Activated CD8-positive, alpha-beta T cell treated with anti-CD3 and anti-CD28 coated beads for 36 hours (primary cell): ENCODE measurements at regions not wholly inside any gene's neighbourhood (a gene's known extent, or its start where the extent isn't known, plus 50 kb on each side); places are given as distances from the start of the nearest gene placed in this dataset.

Experiments used
- ATAC-seq: fragments of 200-7000 bp; cut with Tn5 transposase; one replicate; pipeline ENCODE4 v1.10.0; 2021; ENCODE audit warnings: mild to moderate bottlenecking, moderate library complexity
- CTCF ChIA-PET: fragments of 350-600 bp; sonication (Branson Sonifier 250); formaldehyde crosslinking; loops from one replicate; lab custom pipeline; 2021; ENCODE audit warnings: antibody characterized with exemption; lab: Charles Lee
- POLR2A ChIA-PET: fragments of 350-600 bp; sonication (Branson Sonifier 250); formaldehyde crosslinking; loops from one replicate; lab custom pipeline; 2021; ENCODE audit warnings: antibody characterized with exemption; lab: Charles Lee
- DNase-seq: peaks from one replicate; pipeline ENCODE4 v3.0.0-alpha.2; 2020
- H3K27ac Mint-ChIP-seq: one replicate; pipeline ENCODE4 v1.8.0; 2021; ENCODE audit warnings: mild to moderate bottlenecking, mixed read lengths
- H3K27me3 Mint-ChIP-seq: one replicate; pipeline ENCODE4 v1.8.0; 2021; ENCODE audit warnings: mixed read lengths
- H3K36me3 Mint-ChIP-seq: one replicate; pipeline ENCODE4 v1.8.0; 2021; ENCODE audit warnings: low read depth, mixed read lengths
- H3K4me1 Mint-ChIP-seq: one replicate; pipeline ENCODE4 v1.8.0; 2021; ENCODE audit warnings: low read depth, mixed read lengths
- H3K4me3 Mint-ChIP-seq: one replicate; pipeline ENCODE4 v1.8.0; 2021; ENCODE audit warnings: mild to moderate bottlenecking, moderate library complexity, mixed read lengths
- H3K9me3 Mint-ChIP-seq: one replicate; pipeline ENCODE4 v1.8.0; 2021; ENCODE audit warnings: mixed read lengths
- CTCF ChIP-seq: fragments of 200-600 bp; IDR thresholded peaks from one replicate; pipeline ENCODE4 v1.8.0; 2022; ENCODE audit warnings: antibody characterized with exemption, mild to moderate bottlenecking
- intact Hi-C: fragments of 100-400 bp; cut with micrococcal nuclease; formaldehyde crosslinking; loops from one replicate; pipeline ENCODE4 v1.10.0; 2022

GRCh38 chr20:57882451-57883161 lies 172.8 kb upstream of the PMEPA1 start:
- Mint-ChIP-seq H3K4me3 (no peak overlapping the region), H3K27me3 (peaks cover 5% of the 10 kb centered on the region), H3K4me1 (no peaks in the 10 kb centered on the region), H3K27ac (no peak overlapping the region), H3K9me3 (no peaks in the 10 kb centered on the region), H3K36me3 (no peaks in the 10 kb centered on the region)
- POLR2A ChIA-PET, result no interaction called here
- CTCF ChIA-PET, result no interaction called here
- ATAC-seq, result no peak
- intact Hi-C loops, result no loop called here
- TF ChIP-seq CTCF, result no peak
- no peak for DNase-seq

- CTCF ChIA-PET, result no interaction called here
Measured at GRCh38 chr20:57881466-57882385, 171.9 kb upstream of the PMEPA1 start.

GRCh38 chr20:57880571-57880892 lies 170.7 kb upstream of the PMEPA1 start:
- CTCF ChIA-PET, result no interaction called here
- no peaks in the 10 kb centered on the region for H3K36me3 Mint-ChIP-seq
- H3K4me3 Mint-ChIP-seq, result no peak overlapping the region
- H3K9me3 Mint-ChIP-seq, result no peaks in the 10 kb centered on the region
- no peak for ATAC-seq
- TF ChIP-seq CTCF, result no peak
- POLR2A ChIA-PET, result no interaction called here
- intact Hi-C loops, result no loop called here
- no peak overlapping the region for H3K27ac Mint-ChIP-seq
- H3K27me3 Mint-ChIP-seq, result no peaks in the 10 kb centered on the region
- no peak for DNase-seq
- no peaks in the 10 kb centered on the region for H3K4me1 Mint-ChIP-seq

More at GRCh38 chr20:57881466-57882385, 171.9 kb upstream of the PMEPA1 start:
- Mint-ChIP-seq H3K27ac (no peak overlapping the region), H3K36me3 (no peaks in the 10 kb centered on the region), H3K9me3 (no peaks in the 10 kb centered on the region), H3K4me1 (no peaks in the 10 kb centered on the region), H3K27me3 (peaks cover 3% of the 10 kb centered on the region), H3K4me3 (no peak overlapping the region)
- POLR2A ChIA-PET, result no interaction called here
- TF ChIP-seq CTCF, result no peak
- no peak for DNase-seq
- intact Hi-C loops, result no loop called here
- ATAC-seq, result no peak

GRCh38 chr20:57879779-57880570 lies 170.2 kb upstream of the PMEPA1 start:
- no peak for TF ChIP-seq CTCF
- CTCF ChIA-PET, result no interaction called here
- POLR2A ChIA-PET, result no interaction called here
- Mint-ChIP-seq H3K4me3 (no peak overlapping the region), H3K4me1 (no peaks in the 10 kb centered on the region), H3K27me3 (no peaks in the 10 kb centered on the region), H3K9me3 (no peaks in the 10 kb centered on the region), H3K36me3 (no peaks in the 10 kb centered on the region), H3K27ac (no peak overlapping the region)
- intact Hi-C loops, result no loop called here
- no peak for ATAC-seq
- DNase-seq, result no peak
